ENCODE measurements at regions not wholly inside any gene's neighbourhood (a gene's known extent, or its start where the extent isn't known, plus 50 kb on each side); places are given as distances from the start of the nearest gene placed in this dataset.
A peak's percentile ranks its signal among the peaks of the same experiment; 100 is the strongest.

DNA sequence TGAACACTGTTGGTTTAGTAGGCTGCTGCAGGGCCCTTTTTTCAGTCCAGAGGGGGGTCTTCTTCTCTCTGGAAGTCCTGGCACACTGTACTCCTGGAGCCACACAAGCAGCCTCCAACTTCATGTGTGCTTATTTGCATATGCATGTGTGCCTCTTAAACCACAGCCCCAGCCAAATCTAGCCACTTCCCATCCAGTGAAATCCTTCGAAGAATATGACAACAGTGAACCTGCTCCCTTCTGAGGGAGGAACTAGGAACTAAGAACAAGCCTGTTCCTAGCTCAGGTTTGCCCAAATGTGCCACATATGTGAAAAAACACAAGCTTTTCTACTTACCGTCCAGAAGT is 348.5 kb downstream of the FOXO1 start (continued):
- TF ChIP-seq, protein P1, sequence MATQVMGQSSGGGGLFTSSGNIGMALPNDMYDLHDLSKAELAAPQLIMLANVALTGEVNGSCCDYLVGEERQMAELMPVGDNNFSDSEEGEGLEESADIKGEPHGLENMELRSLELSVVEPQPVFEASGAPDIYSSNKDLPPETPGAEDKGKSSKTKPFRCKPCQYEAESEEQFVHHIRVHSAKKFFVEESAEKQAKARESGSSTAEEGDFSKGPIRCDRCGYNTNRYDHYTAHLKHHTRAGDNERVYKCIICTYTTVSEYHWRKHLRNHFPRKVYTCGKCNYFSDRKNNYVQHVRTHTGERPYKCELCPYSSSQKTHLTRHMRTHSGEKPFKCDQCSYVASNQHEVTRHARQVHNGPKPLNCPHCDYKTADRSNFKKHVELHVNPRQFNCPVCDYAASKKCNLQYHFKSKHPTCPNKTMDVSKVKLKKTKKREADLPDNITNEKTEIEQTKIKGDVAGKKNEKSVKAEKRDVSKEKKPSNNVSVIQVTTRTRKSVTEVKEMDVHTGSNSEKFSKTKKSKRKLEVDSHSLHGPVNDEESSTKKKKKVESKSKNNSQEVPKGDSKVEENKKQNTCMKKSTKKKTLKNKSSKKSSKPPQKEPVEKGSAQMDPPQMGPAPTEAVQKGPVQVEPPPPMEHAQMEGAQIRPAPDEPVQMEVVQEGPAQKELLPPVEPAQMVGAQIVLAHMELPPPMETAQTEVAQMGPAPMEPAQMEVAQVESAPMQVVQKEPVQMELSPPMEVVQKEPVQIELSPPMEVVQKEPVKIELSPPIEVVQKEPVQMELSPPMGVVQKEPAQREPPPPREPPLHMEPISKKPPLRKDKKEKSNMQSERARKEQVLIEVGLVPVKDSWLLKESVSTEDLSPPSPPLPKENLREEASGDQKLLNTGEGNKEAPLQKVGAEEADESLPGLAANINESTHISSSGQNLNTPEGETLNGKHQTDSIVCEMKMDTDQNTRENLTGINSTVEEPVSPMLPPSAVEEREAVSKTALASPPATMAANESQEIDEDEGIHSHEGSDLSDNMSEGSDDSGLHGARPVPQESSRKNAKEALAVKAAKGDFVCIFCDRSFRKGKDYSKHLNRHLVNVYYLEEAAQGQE (IDR thresholded peaks at IDR 0.05; ENCODE audit: unreplicated experiment), result no peak

DNA sequence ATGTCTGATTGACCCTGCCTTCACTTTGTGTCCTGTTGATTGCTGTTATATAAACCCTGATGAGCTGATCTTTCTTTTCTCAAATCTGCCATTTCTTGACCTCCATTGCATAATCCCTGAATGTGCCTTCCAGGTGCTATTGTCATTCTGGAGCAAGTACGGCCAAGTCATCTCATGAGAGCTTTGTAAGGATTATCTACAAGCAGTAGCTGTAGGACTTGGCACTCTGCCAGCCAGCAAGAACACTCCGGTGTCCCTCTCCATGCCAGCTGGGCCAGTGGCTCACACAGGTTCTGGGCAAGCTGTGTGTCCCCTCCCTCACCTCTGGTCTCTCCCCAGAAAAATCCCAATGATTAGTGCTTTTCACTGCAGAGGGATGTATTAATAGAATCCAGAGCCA is 348.1 kb downstream of the FOXO1 start:
- Histone ChIP-seq H3K79me2 (replicated peaks; ENCODE audit: insufficient read depth) (no peaks in the 10 kb centered on the region), H4K20me1 (replicated peaks; ENCODE audit: insufficient read depth) (no peaks in the 10 kb centered on the region), H2AFZ (no peak overlapping the region), H3K4me1 (ENCODE audit: insufficient read depth) (no peaks in the 10 kb centered on the region; the same call in none of the 2 replicates), H3K27ac (ENCODE audit: low read depth) (no peak overlapping the region), H3K9me2 (ENCODE audit: insufficient read depth) (no peaks in the 10 kb centered on the region), H3K36me3 (ENCODE audit: insufficient read depth) (no peaks in the 10 kb centered on the region), H3F3A (replicated peaks; ENCODE audit: low read depth) (no peaks in the 10 kb centered on the region), H3K4me3 (no peak overlapping the region), H3K4me2 (no peak overlapping the region), H3K27me3 (ENCODE audit: insufficient read depth) (no peaks in the 10 kb centered on the region)
- H3K9me3 Mint-ChIP-seq, result peaks cover 4% of the 10 kb centered on the region; the same call in 2 of the 3 replicates
- H3K4me1 Mint-ChIP-seq, result peaks cover 22% of the 10 kb centered on the region
- ATAC-seq, result no peak
- TF ChIP-seq, protein P2, sequence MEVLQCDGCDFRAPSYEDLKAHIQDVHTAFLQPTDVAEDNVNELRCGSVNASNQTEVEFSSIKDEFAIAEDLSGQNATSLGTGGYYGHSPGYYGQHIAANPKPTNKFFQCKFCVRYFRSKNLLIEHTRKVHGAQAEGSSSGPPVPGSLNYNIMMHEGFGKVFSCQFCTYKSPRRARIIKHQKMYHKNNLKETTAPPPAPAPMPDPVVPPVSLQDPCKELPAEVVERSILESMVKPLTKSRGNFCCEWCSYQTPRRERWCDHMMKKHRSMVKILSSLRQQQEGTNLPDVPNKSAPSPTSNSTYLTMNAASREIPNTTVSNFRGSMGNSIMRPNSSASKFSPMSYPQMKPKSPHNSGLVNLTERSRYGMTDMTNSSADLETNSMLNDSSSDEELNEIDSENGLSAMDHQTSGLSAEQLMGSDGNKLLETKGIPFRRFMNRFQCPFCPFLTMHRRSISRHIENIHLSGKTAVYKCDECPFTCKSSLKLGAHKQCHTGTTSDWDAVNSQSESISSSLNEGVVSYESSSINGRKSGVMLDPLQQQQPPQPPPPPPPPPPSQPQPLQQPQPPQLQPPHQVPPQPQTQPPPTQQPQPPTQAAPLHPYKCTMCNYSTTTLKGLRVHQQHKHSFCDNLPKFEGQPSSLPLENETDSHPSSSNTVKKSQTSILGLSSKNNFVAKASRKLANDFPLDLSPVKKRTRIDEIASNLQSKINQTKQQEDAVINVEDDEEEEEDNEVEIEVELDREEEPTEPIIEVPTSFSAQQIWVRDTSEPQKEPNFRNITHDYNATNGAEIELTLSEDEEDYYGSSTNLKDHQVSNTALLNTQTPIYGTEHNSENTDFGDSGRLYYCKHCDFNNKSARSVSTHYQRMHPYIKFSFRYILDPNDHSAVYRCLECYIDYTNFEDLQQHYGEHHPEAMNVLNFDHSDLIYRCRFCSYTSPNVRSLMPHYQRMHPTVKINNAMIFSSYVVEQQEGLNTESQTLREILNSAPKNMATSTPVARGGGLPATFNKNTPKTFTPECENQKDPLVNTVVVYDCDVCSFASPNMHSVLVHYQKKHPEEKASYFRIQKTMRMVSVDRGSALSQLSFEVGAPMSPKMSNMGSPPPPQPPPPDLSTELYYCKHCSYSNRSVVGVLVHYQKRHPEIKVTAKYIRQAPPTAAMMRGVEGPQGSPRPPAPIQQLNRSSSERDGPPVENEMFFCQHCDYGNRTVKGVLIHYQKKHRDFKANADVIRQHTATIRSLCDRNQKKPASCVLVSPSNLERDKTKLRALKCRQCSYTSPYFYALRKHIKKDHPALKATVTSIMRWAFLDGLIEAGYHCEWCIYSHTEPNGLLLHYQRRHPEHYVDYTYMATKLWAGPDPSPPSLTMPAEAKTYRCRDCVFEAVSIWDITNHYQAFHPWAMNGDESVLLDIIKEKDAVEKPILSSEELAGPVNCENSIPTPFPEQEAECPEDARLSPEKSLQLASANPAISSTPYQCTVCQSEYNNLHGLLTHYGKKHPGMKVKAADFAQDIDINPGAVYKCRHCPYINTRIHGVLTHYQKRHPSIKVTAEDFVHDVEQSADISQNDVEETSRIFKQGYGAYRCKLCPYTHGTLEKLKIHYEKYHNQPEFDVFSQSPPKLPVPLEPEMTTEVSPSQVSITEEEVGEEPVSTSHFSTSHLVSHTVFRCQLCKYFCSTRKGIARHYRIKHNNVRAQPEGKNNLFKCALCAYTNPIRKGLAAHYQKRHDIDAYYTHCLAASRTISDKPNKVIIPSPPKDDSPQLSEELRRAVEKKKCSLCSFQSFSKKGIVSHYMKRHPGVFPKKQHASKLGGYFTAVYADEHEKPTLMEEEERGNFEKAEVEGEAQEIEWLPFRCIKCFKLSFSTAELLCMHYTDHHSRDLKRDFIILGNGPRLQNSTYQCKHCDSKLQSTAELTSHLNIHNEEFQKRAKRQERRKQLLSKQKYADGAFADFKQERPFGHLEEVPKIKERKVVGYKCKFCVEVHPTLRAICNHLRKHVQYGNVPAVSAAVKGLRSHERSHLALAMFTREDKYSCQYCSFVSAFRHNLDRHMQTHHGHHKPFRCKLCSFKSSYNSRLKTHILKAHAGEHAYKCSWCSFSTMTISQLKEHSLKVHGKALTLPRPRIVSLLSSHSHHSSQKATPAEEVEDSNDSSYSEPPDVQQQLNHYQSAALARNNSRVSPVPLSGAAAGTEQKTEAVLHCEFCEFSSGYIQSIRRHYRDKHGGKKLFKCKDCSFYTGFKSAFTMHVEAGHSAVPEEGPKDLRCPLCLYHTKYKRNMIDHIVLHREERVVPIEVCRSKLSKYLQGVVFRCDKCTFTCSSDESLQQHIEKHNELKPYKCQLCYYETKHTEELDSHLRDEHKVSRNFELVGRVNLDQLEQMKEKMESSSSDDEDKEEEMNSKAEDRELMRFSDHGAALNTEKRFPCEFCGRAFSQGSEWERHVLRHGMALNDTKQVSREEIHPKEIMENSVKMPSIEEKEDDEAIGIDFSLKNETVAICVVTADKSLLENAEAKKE (CRISPR knock-in tag; IDR thresholded peaks at IDR 0.05), result peak; percentile 48; the same call in 1 of the 2 replicates
- no peak for TF ChIP-seq NANOG (IDR thresholded peaks at IDR 0.05; ENCODE audit: borderline replicate concordance)
- H3K27ac Mint-ChIP-seq, result no peak overlapping the region
- H3K36me3 Mint-ChIP-seq (ENCODE audit: low read depth), result peaks cover 4% of the 10 kb centered on the region; the same call in 2 of the 3 replicates
- H3K27me3 Mint-ChIP-seq (ENCODE audit: insufficient read depth, low read depth, poor library complexity), result peaks cover 32% of the 10 kb centered on the region
- no peak for DNase-seq (ENCODE audit: low spot score)
- H3K4me3 Mint-ChIP-seq, result no peak overlapping the region

Data from GM23338 (cell line).